Body of pancreas (tissue), 4 donors: ENCODE measurements at regions not wholly inside any gene's neighbourhood (a gene's known extent, or its start where the extent isn't known, plus 50 kb on each side); places are given as distances from the start of the nearest gene placed in this dataset.
"Not testable (repeated sequence)": the region's sequence is repeated elsewhere in the genome, so short reads cannot be mapped to it uniquely, and the experiment has no call there.

ENCODE experiments used
- ATAC-seq: fragments of 150-250 bp; one replicate; pipeline ENCODE4 v1.9.1; 2016
- DNase-seq, 4 donors: peaks; one replicate each; pipeline ENCODE4 v3.0.0-alpha.2; 2019
- H3K27ac ChIP-seq, 4 donors: fragments of 200-600 bp; sonication (generic); 1 replicate in 3 of 4; 2 replicates in 1 of 4; pipeline versions ENCODE4 v1.5.1 to v1.6.1; 2016 to 2019; ENCODE audit warnings: mild to moderate bottlenecking in 1 of 4, mixed read lengths in 1 of 4, moderate library complexity in 1 of 4
- H3K27me3 ChIP-seq, 2 donors: fragments of 200-600 bp; sonication (generic); one replicate each; pipeline ENCODE4 v1.6.0; 2016; ENCODE audit warnings: mild to moderate bottlenecking in 1 of 2
- H3K36me3 ChIP-seq, 2 donors: fragments of 200-600 bp; sonication (generic); replicated peaks in 1 of 2; 2 replicates each; pipeline ENCODE4 v1.5.1; 2016; ENCODE audit warnings: low read depth in 2 of 2; ENCODE audit not compliant: insufficient read depth in 1 of 2
- H3K4me1 ChIP-seq: fragments of 200-600 bp; sonication (generic); one replicate; pipeline ENCODE4 v1.6.0; 2016
- H3K4me3 ChIP-seq, 2 donors: fragments of 200-600 bp; sonication (generic); 1 replicate in 1 of 2; 2 replicates in 1 of 2; pipeline ENCODE4 v1.5.1; 2016 to 2019
- H3K9me3 ChIP-seq, 3 donors: fragments of 200-600 bp; sonication (generic); 1 replicate in 2 of 3; 2 replicates in 1 of 3; pipeline ENCODE4 v1.5.1; 2016
- CTCF ChIP-seq, 7 experiments: fragments of 450-650 bp in 4 of 7; fragments of 200-600 bp in 3 of 7; sonication (generic) in 3 of 7; IDR thresholded peaks; one replicate each; pipeline ENCODE4 v1.5.1; 2016 to 2019; ENCODE audit warnings: antibody characterized with exemption in 7 of 7
- POLR2A ChIP-seq, 3 donors: fragments of 450-650 bp; IDR thresholded peaks; one replicate each; pipeline ENCODE4 v1.6.1; 2016; ENCODE audit warnings: antibody characterized with exemption in 3 of 3, mild to moderate bottlenecking in 2 of 3
- WGBS, 2 donors: methylation state at CpG; one replicate each; pipeline ENCODE4 v1.1.5; 2017; 5-methylcytosine and 5-hydroxymethylcytosine counted together
- intact Hi-C: fragments of 100-400 bp; cut with DNase I; formaldehyde crosslinking; loops from one replicate; pipeline ENCODE4 v1.15.1; 2023

DNA sequence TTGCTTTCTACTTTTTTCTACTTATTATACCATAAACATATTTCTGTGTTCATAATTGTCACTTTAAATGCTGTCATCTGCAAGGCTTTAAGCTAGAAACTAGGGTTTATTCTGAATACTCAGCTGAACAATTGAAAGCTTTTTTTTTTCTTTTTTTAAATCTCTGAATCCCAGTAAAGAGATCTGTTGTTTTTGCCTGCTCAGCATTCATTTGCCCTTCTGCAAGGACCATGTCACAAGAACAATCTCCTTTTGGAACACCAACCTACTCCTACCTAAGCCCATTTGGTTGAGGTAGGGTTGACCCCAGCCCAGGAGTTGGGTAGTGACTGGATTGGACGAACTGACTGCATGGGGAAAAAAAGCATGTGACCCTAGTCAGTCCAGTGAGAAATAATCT lies 92.6 kb downstream of the MZT1 start:
- WGBS, 2 donors, result 69 to 70% methylated on average over 1 of the region's 1 CpG
- no peak for TF ChIP-seq CTCF (IDR thresholded peaks at IDR 0.05)
- no peak for TF ChIP-seq POLR2A (IDR thresholded peaks at IDR 0.05)
- no peaks in the 10 kb centered on the region for H3K4me1 ChIP-seq
- intact Hi-C loops, result no loop called here
- DNase-seq (no peak), ATAC-seq (no peak)
- no peak overlapping the region for H3K27ac ChIP-seq
- H3K9me3 ChIP-seq, result no peaks in the 10 kb centered on the region
- no peaks in the 10 kb centered on the region for H3K27me3 ChIP-seq
- no peak overlapping the region for H3K4me3 ChIP-seq
- H3K36me3 ChIP-seq, result no peaks in the 10 kb centered on the region

DNA sequence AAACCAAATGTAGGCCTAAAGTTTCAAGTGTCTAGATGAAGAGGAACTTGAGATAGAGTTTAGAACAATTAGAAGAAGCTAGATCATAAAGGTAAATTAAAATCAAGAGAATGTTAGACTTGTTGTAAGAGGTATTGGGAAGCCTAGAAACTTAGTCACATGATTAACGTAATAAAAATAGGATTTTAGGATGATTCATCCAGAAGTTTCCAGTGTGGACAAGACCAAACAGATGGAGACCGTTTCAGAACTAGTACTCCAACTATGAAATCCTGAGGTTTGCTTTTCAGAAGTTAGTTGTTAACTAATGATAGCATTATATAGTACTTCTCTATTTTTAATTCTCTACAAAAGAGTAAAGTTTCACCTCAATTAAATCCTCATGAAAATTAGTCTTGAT lies 104.9 kb downstream of the MZT1 start:
- H3K27ac ChIP-seq, result no peak overlapping the region
- H3K27me3 ChIP-seq, result no peaks in the 10 kb centered on the region
- 51 to 67% methylated on average over 2 of the region's 2 CpGs for WGBS, 2 donors
- intact Hi-C loops, result no loop called here
- ATAC-seq, result no peak
- H3K4me3 ChIP-seq, result no peak overlapping the region
- H3K9me3 ChIP-seq, result no peaks in the 10 kb centered on the region
- no peaks in the 10 kb centered on the region for H3K36me3 ChIP-seq
- DNase-seq, result no peak
- H3K4me1 ChIP-seq, result no peaks in the 10 kb centered on the region
- TF ChIP-seq POLR2A (IDR thresholded peaks at IDR 0.05) (no peak), CTCF (IDR thresholded peaks at IDR 0.05) (no peak)

- ATAC-seq, result no peak
- 64 to 69% methylated on average over 2 of the region's 2 CpGs for WGBS, 2 donors
- intact Hi-C loops, result no loop called here
These were observed 106.6 kb downstream of the MZT1 start for GRCh38 chr13:72620874-72621273.

DNA sequence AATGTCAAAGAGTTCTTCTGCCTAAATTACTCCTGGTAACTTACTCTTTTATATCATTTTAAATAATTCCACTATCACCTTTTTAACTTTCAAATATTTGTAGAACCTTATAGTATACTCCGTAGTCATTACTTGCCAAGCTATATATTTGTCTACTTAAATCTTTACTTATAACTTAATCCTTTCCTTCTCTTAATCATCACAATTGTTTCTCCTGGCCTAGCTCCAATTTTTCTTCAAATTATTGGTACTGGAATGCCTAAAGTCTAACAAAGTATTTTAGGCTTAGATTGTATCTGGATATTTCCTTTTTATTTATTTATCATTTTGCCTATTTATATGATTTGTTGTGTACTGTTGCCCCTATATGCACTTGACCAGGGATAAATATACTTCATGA lies 109.5 kb downstream of the MZT1 start:
- Histone ChIP-seq H3K36me3 (no peaks in the 10 kb centered on the region), H3K4me3 (no peak overlapping the region), H3K27me3 (no peaks in the 10 kb centered on the region), H3K4me1 (no peaks in the 10 kb centered on the region), H3K27ac (no peak overlapping the region), H3K9me3 (no peaks in the 10 kb centered on the region)
- 59 to 81% methylated on average over 1 of the region's 1 CpG for WGBS, 2 donors
- no peak for DNase-seq
- no peak for ATAC-seq
- intact Hi-C loops, result no loop called here
- TF ChIP-seq POLR2A (IDR thresholded peaks at IDR 0.05) (no peak), CTCF (IDR thresholded peaks at IDR 0.05) (no peak)

More at GRCh38 chr13:72620874-72621273, 106.6 kb downstream of the MZT1 start:
- DNase-seq, result no peak
- no peaks in the 10 kb centered on the region for H3K4me1 ChIP-seq
- TF ChIP-seq POLR2A (IDR thresholded peaks at IDR 0.05) (no peak), CTCF (IDR thresholded peaks at IDR 0.05) (no peak)
- no peaks in the 10 kb centered on the region for H3K36me3 ChIP-seq
- no peak overlapping the region for H3K27ac ChIP-seq
- H3K27me3 ChIP-seq, result no peaks in the 10 kb centered on the region
- H3K9me3 ChIP-seq, result no peaks in the 10 kb centered on the region
- no peak overlapping the region for H3K4me3 ChIP-seq

DNA sequence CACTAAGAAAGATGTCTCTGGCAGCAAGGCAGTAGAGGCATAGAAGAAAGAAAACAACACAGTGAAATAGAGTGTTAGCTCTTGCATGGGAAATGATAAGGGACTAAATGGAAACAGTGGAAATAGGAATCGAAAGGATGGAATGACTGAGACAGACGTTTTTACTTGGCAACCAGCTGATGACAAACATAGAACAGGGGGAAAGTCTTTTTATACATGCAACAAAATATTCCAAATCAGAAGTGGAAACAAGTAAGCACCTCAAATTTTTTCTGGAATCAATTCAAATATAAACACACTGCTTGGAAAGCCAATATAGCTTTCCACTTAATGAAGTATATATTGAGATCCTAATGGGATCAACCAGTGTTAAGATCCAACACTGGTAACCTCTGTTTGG lies 110.2 kb downstream of the MZT1 start:
- WGBS, 2 donors, result 54 to 65% methylated on average over 2 of the region's 2 CpGs
- Histone ChIP-seq H3K4me3 (no peak overlapping the region), H3K9me3 (no peaks in the 10 kb centered on the region), H3K4me1 (no peaks in the 10 kb centered on the region), H3K36me3 (no peaks in the 10 kb centered on the region), H3K27ac (no peak overlapping the region), H3K27me3 (no peaks in the 10 kb centered on the region)
- ATAC-seq (no peak), DNase-seq (no peak)
- no peak for TF ChIP-seq CTCF (IDR thresholded peaks at IDR 0.05)
- no peak for TF ChIP-seq POLR2A (IDR thresholded peaks at IDR 0.05)
- intact Hi-C loops, result no loop called here

- 84 to 89% methylated on average over 29 of the region's 29 CpGs for WGBS, 2 donors
- H3K36me3 ChIP-seq, DNase-seq, H3K4me1 ChIP-seq, H3K9me3 ChIP-seq, H3K4me3 ChIP-seq, H3K27ac ChIP-seq, intact Hi-C loops, H3K27me3 ChIP-seq, ATAC-seq: not testable (repeated sequence)
These were observed 117.1 kb downstream of the MZT1 start for GRCh38 chr13:72610251-72610891.
